Hepatocyte (in vitro differentiated cells): ENCODE measurements at regions not wholly inside any gene's neighbourhood (a gene's known extent, or its start where the extent isn't known, plus 50 kb on each side); places are given as distances from the start of the nearest gene placed in this dataset.

Experiments used
- CTCF ChIP-seq: fragments of 200-600 bp; sonication (generic); IDR thresholded peaks from 2 replicates; pipeline ENCODE4 v1.5.1; 2016; ENCODE audit warnings: antibody characterized with exemption, mild to moderate bottlenecking; ENCODE audit not compliant: poor library complexity
- EZH2 ChIP-seq: fragments of 200-600 bp; sonication (generic); IDR thresholded peaks from 2 replicates; pipeline ENCODE4 v1.6.1; 2016; ENCODE audit warnings: antibody characterized with exemption, mild to moderate bottlenecking, borderline replicate concordance

- TF ChIP-seq CTCF (no peak), EZH2 (no peak)
Observed at GRCh38 chr4:92035666-92036065, 268.1 kb upstream of the GRID2 start.
